ENCODE measurements at regions not wholly inside any gene's neighbourhood (a gene's known extent, or its start where the extent isn't known, plus 50 kb on each side); places are given as distances from the start of the nearest gene placed in this dataset.

- no peaks in the 10 kb centered on the region for H3K36me3 ChIP-seq (ENCODE audit: control insufficient read depth, low read length)
- no peak overlapping the region for H3K4me3 ChIP-seq (ENCODE audit: low read length)
- no peaks in the 10 kb centered on the region for H3K4me1 ChIP-seq (ENCODE audit: control insufficient read depth, low read length)
- H4K20me1 ChIP-seq (ENCODE audit: control insufficient read depth, insufficient read depth, low read depth, low read length), result no peaks in the 10 kb centered on the region
- no peaks in the 10 kb centered on the region for H3F3A ChIP-seq (ENCODE audit: control insufficient read depth, insufficient read depth)
- H3K27ac ChIP-seq (ENCODE audit: low read depth, low read length), result no peak overlapping the region
- no peaks in the 10 kb centered on the region for H3K9me2 ChIP-seq (replicated peaks; ENCODE audit: control insufficient read depth, low read length)
- H3K79me2 ChIP-seq (ENCODE audit: control insufficient read depth, low read length), result no peaks in the 10 kb centered on the region
- no peak overlapping the region for H3K4me2 ChIP-seq (ENCODE audit: low read length)
- no peaks in the 10 kb centered on the region for H3K9me3 ChIP-seq (ENCODE audit: control insufficient read depth, insufficient read depth, low read length)
- TF ChIP-seq EZH2phosphoT487 (IDR thresholded peaks at IDR 0.05; ENCODE audit: borderline replicate concordance, low read length), result no peak
- H3K27me3 ChIP-seq (ENCODE audit: control insufficient read depth, low read length), result no peaks in the 10 kb centered on the region; the same call in none of the 2 replicates
Measured at GRCh38 chr18:47632970-47633635, 297.4 kb downstream of the SMAD2 start.

DNA sequence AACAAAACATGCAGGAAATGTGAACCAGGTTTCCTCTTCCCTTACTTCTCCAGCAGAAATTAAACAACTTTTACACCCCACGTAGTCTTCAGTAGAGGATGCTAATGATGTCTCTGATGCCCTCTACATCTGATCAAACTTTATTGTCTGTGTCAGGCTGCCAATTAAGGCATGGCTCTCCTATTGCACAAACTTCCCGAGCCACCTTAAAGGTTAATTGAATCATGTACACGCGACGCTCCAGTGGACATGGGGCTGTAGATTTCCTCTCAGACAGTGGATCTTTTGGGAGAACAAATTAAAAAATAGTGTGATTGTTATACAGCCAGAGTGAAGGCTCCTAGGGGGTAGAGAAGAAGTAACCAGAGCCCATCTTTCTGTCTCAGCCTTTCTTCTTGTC lies 301.6 kb downstream of the SMAD2 start:
- Histone ChIP-seq H4K20me1 (ENCODE audit: control insufficient read depth, insufficient read depth, low read depth, low read length) (no peaks in the 10 kb centered on the region), H3K36me3 (ENCODE audit: control insufficient read depth, low read length) (no peaks in the 10 kb centered on the region), H3K27ac (ENCODE audit: low read depth, low read length) (no peak overlapping the region), H3K9me3 (ENCODE audit: control insufficient read depth, insufficient read depth, low read length) (no peaks in the 10 kb centered on the region), H3K4me3 (ENCODE audit: low read length) (no peak overlapping the region), H3F3A (ENCODE audit: control insufficient read depth, insufficient read depth) (no peaks in the 10 kb centered on the region), H3K79me2 (ENCODE audit: control insufficient read depth, low read length) (no peaks in the 10 kb centered on the region), H3K4me2 (ENCODE audit: low read length) (no peak overlapping the region), H3K9me2 (replicated peaks; ENCODE audit: control insufficient read depth, low read length) (no peaks in the 10 kb centered on the region), H3K27me3 (ENCODE audit: control insufficient read depth, low read length) (peaks cover 6% of the 10 kb centered on the region; the same call in 1 of the 2 replicates), H3K4me1 (ENCODE audit: control insufficient read depth, low read length) (no peaks in the 10 kb centered on the region)
- TF ChIP-seq EZH2phosphoT487 (IDR thresholded peaks at IDR 0.05; ENCODE audit: borderline replicate concordance, low read length), result no peak
- TF ChIP-seq CTCF (IDR thresholded peaks at IDR 0.05; ENCODE audit: low read depth, low read length, poor library complexity, severe bottlenecking), result no peak

- TF ChIP-seq EZH2phosphoT487 (IDR thresholded peaks at IDR 0.05; ENCODE audit: borderline replicate concordance, low read length) (no peak), CTCF (IDR thresholded peaks at IDR 0.05; ENCODE audit: low read depth, low read length, poor library complexity, severe bottlenecking) (no peak)
- Histone ChIP-seq H3K9me3 (ENCODE audit: control insufficient read depth, insufficient read depth, low read length) (no peaks in the 10 kb centered on the region), H3K79me2 (ENCODE audit: control insufficient read depth, low read length) (no peaks in the 10 kb centered on the region)
Measured at GRCh38 chr18:47628240-47628781, 302.1 kb downstream of the SMAD2 start.

GRCh38 chr18:47627030-47627429 lies 303.4 kb downstream of the SMAD2 start:
- Histone ChIP-seq H3K4me2 (ENCODE audit: low read length) (no peak overlapping the region), H3K36me3 (ENCODE audit: control insufficient read depth, low read length) (no peaks in the 10 kb centered on the region), H3K9me3 (ENCODE audit: control insufficient read depth, insufficient read depth, low read length) (no peaks in the 10 kb centered on the region), H3F3A (ENCODE audit: control insufficient read depth, insufficient read depth) (no peaks in the 10 kb centered on the region), H4K20me1 (ENCODE audit: control insufficient read depth, insufficient read depth, low read depth, low read length) (no peaks in the 10 kb centered on the region), H3K27me3 (ENCODE audit: control insufficient read depth, low read length) (peaks cover 10% of the 10 kb centered on the region; the same call in 1 of the 2 replicates), H3K27ac (ENCODE audit: low read depth, low read length) (no peak overlapping the region), H3K79me2 (ENCODE audit: control insufficient read depth, low read length) (no peaks in the 10 kb centered on the region), H3K4me1 (ENCODE audit: control insufficient read depth, low read length) (no peaks in the 10 kb centered on the region), H3K9me2 (replicated peaks; ENCODE audit: control insufficient read depth, low read length) (no peaks in the 10 kb centered on the region), H3K4me3 (ENCODE audit: low read length) (no peak overlapping the region)
- TF ChIP-seq EZH2phosphoT487 (IDR thresholded peaks at IDR 0.05; ENCODE audit: borderline replicate concordance, low read length), result no peak
- TF ChIP-seq CTCF (IDR thresholded peaks at IDR 0.05; ENCODE audit: low read depth, low read length, poor library complexity, severe bottlenecking), result no peak

More at GRCh38 chr18:47628240-47628781, 302.1 kb downstream of the SMAD2 start:
- Histone ChIP-seq H3K36me3 (ENCODE audit: control insufficient read depth, low read length) (no peaks in the 10 kb centered on the region), H3F3A (ENCODE audit: control insufficient read depth, insufficient read depth) (no peaks in the 10 kb centered on the region), H3K9me2 (replicated peaks; ENCODE audit: control insufficient read depth, low read length) (no peaks in the 10 kb centered on the region), H3K27me3 (ENCODE audit: control insufficient read depth, low read length) (peaks cover 6% of the 10 kb centered on the region; the same call in 1 of the 2 replicates), H3K4me1 (ENCODE audit: control insufficient read depth, low read length) (no peaks in the 10 kb centered on the region), H3K4me3 (ENCODE audit: low read length) (no peak overlapping the region), H4K20me1 (ENCODE audit: control insufficient read depth, insufficient read depth, low read depth, low read length) (no peaks in the 10 kb centered on the region), H3K4me2 (ENCODE audit: low read length) (no peak overlapping the region), H3K27ac (ENCODE audit: low read depth, low read length) (no peak overlapping the region)

Data from DOHH2 (cell line).